Fibroblast of skin of scalp (primary cell): ENCODE measurements at regions not wholly inside any gene's neighbourhood (a gene's known extent, or its start where the extent isn't known, plus 50 kb on each side); places are given as distances from the start of the nearest gene placed in this dataset.
"Not testable (repeated sequence)": the region's sequence is repeated elsewhere in the genome, so short reads cannot be mapped to it uniquely, and the experiment has no call there.

Source experiments
- DNase-seq: peaks from one replicate; pipeline ENCODE4 v3.0.0-alpha.2; 2013

GRCh38 chr14:45819107-45819506, 566.1 kb upstream of the MIS18BP1 start:
- no peak for DNase-seq

GRCh38 chr14:45811155-45811554, 558.2 kb upstream of the MIS18BP1 start:
- DNase-seq = no peak

- DNase-seq = peak; percentile 5
Observed at GRCh38 chr14:45810152-45810872, 557.3 kb upstream of the MIS18BP1 start.

GRCh38 chr14:45807178-45807899, 554.3 kb upstream of the MIS18BP1 start:
- DNase-seq = no peak

GRCh38 chr14:45799511-45799910, 546.5 kb upstream of the MIS18BP1 start:
- DNase-seq = no peak

- DNase-seq = no peak
Observed at GRCh38 chr14:45798659-45799058, 545.7 kb upstream of the MIS18BP1 start.

GRCh38 chr14:45796006-45796405, 543.0 kb upstream of the MIS18BP1 start:
- DNase-seq = not testable (repeated sequence)

- no peak for DNase-seq
Observed at GRCh38 chr14:45793081-45793480, 540.1 kb upstream of the MIS18BP1 start.

- DNase-seq = no peak
Observed at GRCh38 chr14:45790293-45790692, 537.3 kb upstream of the MIS18BP1 start.

- DNase-seq = no peak
Observed at GRCh38 chr14:45787167-45787566, 534.2 kb upstream of the MIS18BP1 start.

- DNase-seq = no peak
Observed at GRCh38 chr14:45786266-45786665, 533.3 kb upstream of the MIS18BP1 start.

GRCh38 chr14:45785240-45785639, 532.2 kb upstream of the MIS18BP1 start:
- no peak for DNase-seq

GRCh38 chr14:45766247-45766646, 513.2 kb upstream of the MIS18BP1 start:
- DNase-seq = no peak

GRCh38 chr14:45757655-45758054, 504.7 kb upstream of the MIS18BP1 start:
- DNase-seq = no peak

GRCh38 chr14:45756412-45756811, 503.4 kb upstream of the MIS18BP1 start:
- DNase-seq = not testable (repeated sequence)

- DNase-seq = no peak
Observed at GRCh38 chr14:45743884-45744283, 490.9 kb upstream of the MIS18BP1 start.

GRCh38 chr14:45742187-45742586, 489.2 kb upstream of the MIS18BP1 start:
- no peak for DNase-seq

GRCh38 chr14:45728434-45729225, 475.6 kb upstream of the MIS18BP1 start:
- no peak for DNase-seq

- no peak for DNase-seq
Observed at GRCh38 chr14:45727133-45727532, 474.1 kb upstream of the MIS18BP1 start.

GRCh38 chr14:45721472-45721871, 468.5 kb upstream of the MIS18BP1 start:
- no peak for DNase-seq

GRCh38 chr14:45716572-45716971, 463.6 kb upstream of the MIS18BP1 start:
- DNase-seq = no peak

GRCh38 chr14:45715946-45716345, 462.9 kb upstream of the MIS18BP1 start:
- no peak for DNase-seq

GRCh38 chr14:45709541-45709940, 456.5 kb upstream of the MIS18BP1 start:
- DNase-seq = no peak
